ENCODE measurements at regions not wholly inside any gene's neighbourhood (a gene's known extent, or its start where the extent isn't known, plus 50 kb on each side); places are given as distances from the start of the nearest gene placed in this dataset.

DNA sequence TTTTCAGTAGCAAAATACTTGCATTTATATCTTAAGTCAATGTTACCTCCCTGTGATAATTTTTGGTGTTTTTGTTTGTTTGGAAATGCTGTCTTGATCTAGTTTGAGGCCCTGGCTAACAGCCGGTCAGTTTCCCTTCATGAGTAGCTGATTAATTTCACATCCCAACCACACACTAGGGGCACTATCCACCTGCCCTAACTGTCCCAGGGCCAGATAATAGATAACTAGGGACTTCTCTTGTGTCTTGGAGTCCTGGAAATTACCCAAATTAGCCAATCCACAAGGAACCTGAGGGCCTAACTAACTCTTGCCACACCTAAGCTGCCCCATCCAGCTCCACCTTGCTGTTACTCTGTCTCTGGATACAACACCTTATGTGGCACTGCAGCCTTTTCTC, 399.9 kb downstream of the FOXG1 start:
- Histone ChIP-seq H3K9me3 (ENCODE audit: control insufficient read depth in 1 of 2, low read length in 2 of 2) (no peaks in the 10 kb centered on the region), H3K27me3 (ENCODE audit: control insufficient read depth in 1 of 2, insufficient read depth in 2 of 2, low read length in 2 of 2) (no peaks in the 10 kb centered on the region), H3K36me3 (ENCODE audit: control insufficient read depth in 1 of 2, insufficient read depth in 2 of 2, low read length in 2 of 2) (no peaks in the 10 kb centered on the region), H3K9ac (ENCODE audit: low read depth in 1 of 2, low read length in 2 of 2) (no peak overlapping the region), H3K27ac (ENCODE audit: low read depth, low read length) (no peak overlapping the region), H3K4me1 (ENCODE audit: control insufficient read depth in 1 of 2, insufficient read depth in 2 of 2, low read length in 2 of 2) (no peaks in the 10 kb centered on the region), H3K4me3 (ENCODE audit: low read depth in 1 of 2, low read length in 2 of 2) (no peak overlapping the region)

DNA sequence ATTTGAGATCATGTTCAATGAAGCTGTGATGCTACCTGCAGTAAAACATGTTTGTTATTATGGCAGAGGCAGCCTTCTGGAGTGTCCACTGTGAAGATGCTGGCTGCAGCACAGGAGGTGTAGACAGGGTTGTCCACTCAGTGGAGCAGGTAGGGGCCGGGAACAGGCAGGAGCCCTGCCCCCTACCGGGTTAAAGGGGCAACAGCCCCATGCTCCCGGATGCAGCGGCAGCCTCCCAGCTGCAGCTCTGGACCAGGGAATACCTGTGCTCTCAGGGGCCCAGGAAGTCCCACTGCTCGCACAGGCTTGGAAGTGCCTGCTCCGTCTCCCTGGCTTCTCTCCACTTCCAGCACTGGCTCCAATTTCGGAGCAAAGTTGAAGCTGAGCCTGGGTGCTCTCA, 401.6 kb downstream of the FOXG1 start:
- no peaks in the 10 kb centered on the region for H3K27me3 ChIP-seq (ENCODE audit: control insufficient read depth in 1 of 2, insufficient read depth in 2 of 2, low read length in 2 of 2)

DNA sequence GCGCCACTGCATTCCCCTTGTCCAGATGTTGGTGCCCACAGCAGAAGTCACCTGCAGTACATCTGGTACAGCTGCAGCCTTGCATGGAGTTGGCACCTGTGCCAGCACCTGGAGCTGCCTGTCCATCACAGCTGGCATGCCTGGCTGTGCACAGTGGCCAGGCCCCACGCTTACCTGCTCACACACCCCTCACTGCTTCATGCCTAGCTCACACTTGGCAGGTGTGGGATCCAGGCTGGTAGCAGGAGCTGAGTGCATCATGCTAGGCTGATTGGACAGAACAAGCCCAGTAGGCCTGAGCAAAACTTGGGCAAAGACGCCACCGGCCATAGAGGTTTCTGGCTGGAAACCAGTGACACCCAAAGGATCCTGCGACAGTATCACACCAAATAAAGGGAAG, 402.8 kb downstream of the FOXG1 start:
- Histone ChIP-seq H3K27ac (ENCODE audit: low read depth, low read length) (no peak overlapping the region), H3K4me3 (ENCODE audit: low read depth in 1 of 2, low read length in 2 of 2) (no peak overlapping the region), H3K9ac (ENCODE audit: low read depth in 1 of 2, low read length in 2 of 2) (no peak overlapping the region)

More for the DNA sequence above, 401.6 kb downstream of the FOXG1 start:
- H3K4me1 ChIP-seq (ENCODE audit: control insufficient read depth in 1 of 2, insufficient read depth in 2 of 2, low read length in 2 of 2): no peaks in the 10 kb centered on the region
- no peak overlapping the region for H3K9ac ChIP-seq (ENCODE audit: low read depth in 1 of 2, low read length in 2 of 2)
- no peak overlapping the region for H3K4me3 ChIP-seq (ENCODE audit: low read depth in 1 of 2, low read length in 2 of 2)
- no peaks in the 10 kb centered on the region for H3K36me3 ChIP-seq (ENCODE audit: control insufficient read depth in 1 of 2, insufficient read depth in 2 of 2, low read length in 2 of 2)
- no peaks in the 10 kb centered on the region for H3K9me3 ChIP-seq (ENCODE audit: control insufficient read depth in 1 of 2, low read length in 2 of 2)
- H3K27ac ChIP-seq (ENCODE audit: low read depth, low read length): no peak overlapping the region

DNA sequence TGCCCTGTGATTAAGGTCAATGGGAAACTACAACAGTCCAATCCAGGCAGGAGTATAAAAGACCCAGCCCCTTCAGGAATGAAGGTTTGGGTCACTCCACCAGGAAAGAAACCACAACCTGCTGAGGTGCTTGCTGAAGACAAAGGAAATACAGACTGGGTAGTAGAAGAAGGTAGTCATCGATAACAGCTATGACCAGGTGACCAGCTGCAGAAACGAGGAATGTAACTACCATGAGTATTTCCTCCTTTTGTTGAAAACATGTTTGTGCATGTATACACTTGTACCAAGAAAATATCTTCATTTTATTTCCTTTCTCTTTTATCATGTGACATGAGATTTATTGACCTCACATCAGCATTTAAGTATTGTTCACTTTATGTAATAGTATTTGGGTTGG, 409.1 kb downstream of the FOXG1 start:
- no peaks in the 10 kb centered on the region for H3K27me3 ChIP-seq (ENCODE audit: control insufficient read depth in 1 of 2, insufficient read depth in 2 of 2, low read length in 2 of 2)
- no peaks in the 10 kb centered on the region for H3K4me1 ChIP-seq (ENCODE audit: control insufficient read depth in 1 of 2, insufficient read depth in 2 of 2, low read length in 2 of 2)
- no peaks in the 10 kb centered on the region for H3K9me3 ChIP-seq (ENCODE audit: control insufficient read depth in 1 of 2, low read length in 2 of 2)
- no peak overlapping the region for H3K9ac ChIP-seq (ENCODE audit: low read depth in 1 of 2, low read length in 2 of 2)
- no peak overlapping the region for H3K4me3 ChIP-seq (ENCODE audit: low read depth in 1 of 2, low read length in 2 of 2)
- no peak overlapping the region for H3K27ac ChIP-seq (ENCODE audit: low read depth, low read length)
- no peaks in the 10 kb centered on the region for H3K36me3 ChIP-seq (ENCODE audit: control insufficient read depth in 1 of 2, insufficient read depth in 2 of 2, low read length in 2 of 2)

More for the DNA sequence above, 402.8 kb downstream of the FOXG1 start:
- H3K4me1 ChIP-seq (ENCODE audit: control insufficient read depth in 1 of 2, insufficient read depth in 2 of 2, low read length in 2 of 2): no peaks in the 10 kb centered on the region
- H3K27me3 ChIP-seq (ENCODE audit: control insufficient read depth in 1 of 2, insufficient read depth in 2 of 2, low read length in 2 of 2): no peaks in the 10 kb centered on the region
- H3K9me3 ChIP-seq (ENCODE audit: control insufficient read depth in 1 of 2, low read length in 2 of 2): no peaks in the 10 kb centered on the region
- no peaks in the 10 kb centered on the region for H3K36me3 ChIP-seq (ENCODE audit: control insufficient read depth in 1 of 2, insufficient read depth in 2 of 2, low read length in 2 of 2)

DNA sequence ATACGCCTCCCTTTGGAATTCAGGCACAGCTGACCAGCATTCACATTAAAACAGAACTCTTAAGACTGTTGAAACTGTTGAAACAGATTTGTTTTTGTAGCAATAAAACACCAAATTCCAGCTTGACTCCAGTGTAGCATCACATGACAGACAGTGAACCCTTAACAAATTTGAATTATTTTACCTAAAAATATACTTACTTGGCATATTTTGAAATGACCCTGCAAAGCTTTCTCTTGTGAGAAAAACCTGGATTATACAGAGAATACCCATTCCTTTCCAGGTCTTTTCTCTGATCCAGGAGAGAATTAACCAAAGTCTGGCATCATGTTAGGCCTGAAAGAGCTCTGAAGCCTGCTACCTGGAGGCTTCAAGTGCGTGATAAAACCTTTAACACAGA, 410.3 kb downstream of the FOXG1 start:
- Histone ChIP-seq H3K9me3 (ENCODE audit: control insufficient read depth in 1 of 2, low read length in 2 of 2) (no peaks in the 10 kb centered on the region), H3K4me3 (ENCODE audit: low read depth in 1 of 2, low read length in 2 of 2) (no peak overlapping the region), H3K27me3 (ENCODE audit: control insufficient read depth in 1 of 2, insufficient read depth in 2 of 2, low read length in 2 of 2) (no peaks in the 10 kb centered on the region)

DNA sequence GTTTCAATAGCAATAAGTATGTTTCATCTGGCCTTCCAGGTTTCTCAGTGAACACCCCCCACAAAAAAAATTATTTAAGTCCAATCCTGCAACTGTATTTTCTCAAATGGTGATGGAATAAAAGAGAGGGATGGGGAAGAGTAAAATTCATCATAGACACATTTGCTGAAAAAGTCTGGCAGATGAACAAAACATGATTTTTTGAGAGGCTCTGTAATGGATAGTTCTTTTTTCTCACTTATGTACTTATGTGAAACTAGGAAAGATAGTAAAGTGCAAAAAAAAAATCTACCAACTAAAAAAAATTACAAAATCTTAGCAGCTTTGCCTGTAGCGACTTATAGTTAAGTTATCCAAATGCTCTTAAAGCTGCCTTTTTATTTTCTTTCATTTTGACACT, 412.4 kb downstream of the FOXG1 start:
- H3K9ac ChIP-seq (ENCODE audit: low read depth in 1 of 2, low read length in 2 of 2): no peak overlapping the region
- H3K4me3 ChIP-seq (ENCODE audit: low read depth in 1 of 2, low read length in 2 of 2): no peak overlapping the region

More for the DNA sequence above, 410.3 kb downstream of the FOXG1 start:
- H3K36me3 ChIP-seq (ENCODE audit: control insufficient read depth in 1 of 2, insufficient read depth in 2 of 2, low read length in 2 of 2): no peaks in the 10 kb centered on the region
- no peak overlapping the region for H3K9ac ChIP-seq (ENCODE audit: low read depth in 1 of 2, low read length in 2 of 2)
- H3K27ac ChIP-seq (ENCODE audit: low read depth, low read length): no peak overlapping the region
- no peaks in the 10 kb centered on the region for H3K4me1 ChIP-seq (ENCODE audit: control insufficient read depth in 1 of 2, insufficient read depth in 2 of 2, low read length in 2 of 2)

DNA sequence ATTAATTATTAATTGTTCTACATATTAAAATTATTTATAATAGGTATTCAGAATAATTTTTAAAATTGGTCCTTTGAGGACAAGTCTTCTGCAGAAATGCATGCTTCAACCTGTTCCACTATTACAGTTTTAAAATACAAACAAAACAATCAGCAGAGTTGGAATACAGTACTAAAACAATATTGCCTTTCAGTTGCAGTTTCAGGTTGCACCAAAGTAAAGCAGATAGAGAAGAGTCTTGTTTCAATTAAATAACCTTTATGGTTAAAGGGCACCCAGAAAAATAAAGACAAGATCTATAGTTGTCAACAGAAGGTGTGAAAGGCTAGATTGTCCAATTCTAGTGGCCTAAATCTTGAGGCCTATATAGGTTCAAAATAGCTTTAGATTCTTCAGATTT, 424.5 kb downstream of the FOXG1 start:
- H3K27me3 ChIP-seq (ENCODE audit: control insufficient read depth in 1 of 2, insufficient read depth in 2 of 2, low read length in 2 of 2): no peaks in the 10 kb centered on the region
- H3K9ac ChIP-seq (ENCODE audit: low read depth in 1 of 2, low read length in 2 of 2): no peak overlapping the region
- no peaks in the 10 kb centered on the region for H3K36me3 ChIP-seq (ENCODE audit: control insufficient read depth in 1 of 2, insufficient read depth in 2 of 2, low read length in 2 of 2)
- no peak overlapping the region for H3K27ac ChIP-seq (ENCODE audit: low read depth, low read length)
- no peak overlapping the region for H3K4me3 ChIP-seq (ENCODE audit: low read depth in 1 of 2, low read length in 2 of 2)
- no peaks in the 10 kb centered on the region for H3K9me3 ChIP-seq (ENCODE audit: control insufficient read depth in 1 of 2, low read length in 2 of 2)
- no peaks in the 10 kb centered on the region for H3K4me1 ChIP-seq (ENCODE audit: control insufficient read depth in 1 of 2, insufficient read depth in 2 of 2, low read length in 2 of 2)

More for the DNA sequence above, 412.4 kb downstream of the FOXG1 start:
- Histone ChIP-seq H3K27me3 (ENCODE audit: control insufficient read depth in 1 of 2, insufficient read depth in 2 of 2, low read length in 2 of 2) (no peaks in the 10 kb centered on the region), H3K9me3 (ENCODE audit: control insufficient read depth in 1 of 2, low read length in 2 of 2) (no peaks in the 10 kb centered on the region), H3K36me3 (ENCODE audit: control insufficient read depth in 1 of 2, insufficient read depth in 2 of 2, low read length in 2 of 2) (no peaks in the 10 kb centered on the region), H3K27ac (ENCODE audit: low read depth, low read length) (no peak overlapping the region), H3K4me1 (ENCODE audit: control insufficient read depth in 1 of 2, insufficient read depth in 2 of 2, low read length in 2 of 2) (no peaks in the 10 kb centered on the region)

DNA sequence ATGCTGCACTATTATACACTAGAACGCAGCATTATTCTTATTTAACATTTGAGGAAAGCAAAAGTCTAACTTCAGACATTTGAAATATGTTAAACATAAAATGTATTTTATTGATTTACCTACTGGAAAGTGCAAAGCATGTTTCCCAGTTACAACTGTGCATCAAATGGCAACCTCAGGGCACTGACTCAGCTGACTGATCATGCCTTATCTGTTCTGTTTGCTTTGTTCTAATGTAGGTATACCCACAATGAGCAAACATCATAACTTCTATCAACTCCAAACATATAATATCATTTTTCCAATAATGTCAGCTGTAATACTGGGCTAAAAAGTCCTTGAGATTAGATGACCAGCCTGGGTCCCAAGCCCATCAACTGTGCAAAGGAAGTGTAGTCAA, 431.0 kb downstream of the FOXG1 start:
- Histone ChIP-seq H3K27me3 (ENCODE audit: control insufficient read depth in 1 of 2, insufficient read depth in 2 of 2, low read length in 2 of 2) (no peaks in the 10 kb centered on the region), H3K4me3 (ENCODE audit: low read depth in 1 of 2, low read length in 2 of 2) (no peak overlapping the region), H3K9me3 (ENCODE audit: control insufficient read depth in 1 of 2, low read length in 2 of 2) (no peaks in the 10 kb centered on the region), H3K27ac (ENCODE audit: low read depth, low read length) (no peak overlapping the region), H3K9ac (ENCODE audit: low read depth in 1 of 2, low read length in 2 of 2) (no peak overlapping the region), H3K36me3 (ENCODE audit: control insufficient read depth in 1 of 2, insufficient read depth in 2 of 2, low read length in 2 of 2) (no peaks in the 10 kb centered on the region), H3K4me1 (ENCODE audit: control insufficient read depth in 1 of 2, insufficient read depth in 2 of 2, low read length in 2 of 2) (no peaks in the 10 kb centered on the region)

DNA sequence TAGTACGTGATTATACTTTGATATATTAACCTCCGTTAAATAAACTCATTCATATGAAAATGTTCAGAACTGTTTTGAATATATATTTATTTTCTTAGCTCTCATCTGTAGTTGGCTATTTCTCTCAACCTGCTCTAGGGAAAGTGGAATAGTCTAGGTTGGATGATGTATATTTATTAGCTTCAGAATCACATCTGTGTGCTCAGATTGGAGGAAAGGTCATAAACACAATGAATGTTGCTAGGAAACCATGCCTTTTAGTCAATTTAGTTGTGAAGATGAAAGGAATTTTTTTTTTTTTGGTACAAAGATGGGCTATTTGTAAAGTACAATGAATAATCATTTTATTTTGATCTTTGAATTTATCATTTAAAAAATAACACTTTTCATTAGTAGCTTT, 439.1 kb downstream of the FOXG1 start:
- no peaks in the 10 kb centered on the region for H3K4me1 ChIP-seq (ENCODE audit: control insufficient read depth in 1 of 2, insufficient read depth in 2 of 2, low read length in 2 of 2)
- no peak overlapping the region for H3K9ac ChIP-seq (ENCODE audit: low read depth in 1 of 2, low read length in 2 of 2)
- no peak overlapping the region for H3K4me3 ChIP-seq (ENCODE audit: low read depth in 1 of 2, low read length in 2 of 2)
- H3K27me3 ChIP-seq (ENCODE audit: control insufficient read depth in 1 of 2, insufficient read depth in 2 of 2, low read length in 2 of 2): no peaks in the 10 kb centered on the region
- no peaks in the 10 kb centered on the region for H3K9me3 ChIP-seq (ENCODE audit: control insufficient read depth in 1 of 2, low read length in 2 of 2)
- no peaks in the 10 kb centered on the region for H3K36me3 ChIP-seq (ENCODE audit: control insufficient read depth in 1 of 2, insufficient read depth in 2 of 2, low read length in 2 of 2)
- no peak overlapping the region for H3K27ac ChIP-seq (ENCODE audit: low read depth, low read length)

DNA sequence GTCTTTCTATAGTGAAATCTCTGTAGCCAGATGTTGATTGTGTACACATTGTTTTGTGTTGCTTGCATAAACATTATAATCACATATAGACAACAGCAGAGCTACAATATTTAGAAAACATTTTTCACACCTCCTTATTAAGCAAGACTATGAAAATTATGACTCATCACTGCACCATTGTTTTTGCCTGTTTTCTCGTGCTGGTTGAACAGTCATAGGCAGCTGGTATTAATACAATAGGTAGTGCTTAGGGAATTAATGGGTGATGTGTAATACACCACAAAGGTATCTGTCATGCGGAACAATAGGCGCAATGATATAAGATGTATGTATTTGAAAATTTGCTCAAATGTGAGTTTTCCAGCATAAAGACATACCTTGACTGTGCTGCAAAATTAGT, 449.3 kb downstream of the FOXG1 start:
- Histone ChIP-seq H3K27me3 (ENCODE audit: control insufficient read depth in 1 of 2, insufficient read depth in 2 of 2, low read length in 2 of 2) (no peaks in the 10 kb centered on the region), H3K27ac (ENCODE audit: low read depth, low read length) (no peak overlapping the region), H3K36me3 (ENCODE audit: control insufficient read depth in 1 of 2, insufficient read depth in 2 of 2, low read length in 2 of 2) (no peaks in the 10 kb centered on the region), H3K9me3 (ENCODE audit: control insufficient read depth in 1 of 2, low read length in 2 of 2) (no peaks in the 10 kb centered on the region), H3K9ac (ENCODE audit: low read depth in 1 of 2, low read length in 2 of 2) (no peak overlapping the region), H3K4me1 (ENCODE audit: control insufficient read depth in 1 of 2, insufficient read depth in 2 of 2, low read length in 2 of 2) (no peaks in the 10 kb centered on the region), H3K4me3 (ENCODE audit: low read depth in 1 of 2, low read length in 2 of 2) (no peak overlapping the region)

Measured in duodenal mucosa (tissue), 2 donors.